Neural cell (in vitro differentiated cells): ENCODE measurements at regions not wholly inside any gene's neighbourhood (a gene's known extent, or its start where the extent isn't known, plus 50 kb on each side); places are given as distances from the start of the nearest gene placed in this dataset.

Source experiments
- CTCF ChIP-seq: fragments of 450-650 bp; IDR thresholded peaks from 2 replicates; pipeline ENCODE4 v1.5.1; 2014; ENCODE audit warnings: antibody characterized with exemption, mild to moderate bottlenecking, moderate library complexity; ENCODE audit not compliant: poor library complexity, severe bottlenecking
- MXI1 ChIP-seq: fragments of 450-650 bp; conservative IDR thresholded peaks from 2 replicates; pipeline ENCODE4 v1.6.1; 2014; ENCODE audit warnings: antibody characterized with exemption, mild to moderate bottlenecking; ENCODE audit not compliant: poor library complexity, severe bottlenecking
- POLR2AphosphoS5 ChIP-seq: IDR thresholded peaks from 2 replicates; pipeline ENCODE4 v1.6.1; 2012
- SMC3 ChIP-seq: fragments of 450-650 bp; conservative IDR thresholded peaks from 2 replicates; pipeline ENCODE4 v1.6.1; 2014; ENCODE audit warnings: antibody characterized with exemption, mild to moderate bottlenecking, moderate library complexity; ENCODE audit not compliant: poor library complexity
- TAF1 ChIP-seq: IDR thresholded peaks from 2 replicates; pipeline ENCODE4 v1.6.1; 2012; ENCODE audit warnings: low read depth

- TF ChIP-seq TAF1, result no peak
- TF ChIP-seq CTCF, result no peak
- no peak for TF ChIP-seq SMC3
- no peak for TF ChIP-seq MXI1
- no peak for TF ChIP-seq POLR2AphosphoS5
Measured at GRCh38 chr5:99543841-99544240, 615.0 kb upstream of the CHD1 start.
